Central memory CD8-positive, alpha-beta T cell (primary cell): ENCODE measurements at regions not wholly inside any gene's neighbourhood (a gene's known extent, or its start where the extent isn't known, plus 50 kb on each side); places are given as distances from the start of the nearest gene placed in this dataset.

Experiments
- ATAC-seq: fragments of 150-1000 bp; cut with Tn5 transposase; replicated peaks from 2 replicates; pipeline ENCODE4 v1.10.0; 2022; ENCODE audit warnings: mild to moderate bottlenecking, moderate FRiP score, moderate number of reproducible peaks; ENCODE audit not compliant: poor library complexity, severe bottlenecking; ENCODE audit errors: extremely low read depth
- DNase-seq, 2 donors: peaks; one replicate each; pipeline ENCODE4 v3.0.0; 2021; ENCODE audit warnings: low spot score in 2 of 2
- H3K27ac Mint-ChIP-seq: one replicate; pipeline ENCODE4 v1.8.0; 2022; ENCODE audit warnings: low read depth, mild to moderate bottlenecking, moderate library complexity, mixed read lengths
- H3K27me3 Mint-ChIP-seq: one replicate; pipeline ENCODE4 v1.8.0; 2022; ENCODE audit warnings: mixed read lengths
- H3K36me3 Mint-ChIP-seq: one replicate; pipeline ENCODE4 v1.8.0; 2022; ENCODE audit warnings: mild to moderate bottlenecking, moderate library complexity, mixed read lengths; ENCODE audit not compliant: insufficient read depth
- H3K4me1 Mint-ChIP-seq: one replicate; pipeline ENCODE4 v1.8.0; 2022; ENCODE audit warnings: mixed read lengths
- H3K4me3 Mint-ChIP-seq: one replicate; pipeline ENCODE4 v1.8.0; 2022; ENCODE audit warnings: mild to moderate bottlenecking, moderate library complexity, mixed read lengths
- H3K9me3 Mint-ChIP-seq: one replicate; pipeline ENCODE4 v1.8.0; 2022; ENCODE audit warnings: mixed read lengths

DNA sequence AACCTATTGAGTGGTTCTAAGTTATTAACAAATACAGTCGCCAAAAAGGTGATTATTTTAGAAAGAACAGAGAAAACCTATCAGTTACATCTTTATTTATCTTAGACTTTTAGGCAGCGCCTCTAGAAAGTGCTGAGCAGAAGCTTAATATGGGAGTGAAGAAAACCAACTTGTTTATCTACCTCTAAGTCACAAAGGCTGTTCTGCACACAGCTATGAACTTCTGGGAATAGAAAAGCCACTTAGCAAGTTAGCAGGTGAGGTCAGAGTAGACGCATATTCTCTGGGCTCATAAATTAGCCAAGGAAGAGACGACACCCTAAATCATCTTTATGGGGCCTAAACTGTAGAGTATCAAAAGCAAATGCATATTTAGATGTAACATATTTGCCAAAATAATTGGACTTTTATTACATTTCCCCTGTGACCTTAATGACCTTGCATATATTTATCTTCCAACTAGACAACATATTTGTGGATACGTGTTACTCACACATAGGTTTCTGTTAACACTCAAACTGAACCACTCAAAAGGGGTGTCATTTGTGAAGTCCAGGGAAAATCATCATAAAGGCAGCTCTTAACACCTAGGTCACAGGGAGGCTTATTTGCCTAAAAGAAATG lies 267.1 kb downstream of the ADGB start:
- DNase-seq: no peak
- no peak for ATAC-seq
- H3K27me3 Mint-ChIP-seq: peaks cover 25% of the 10 kb centered on the region
- H3K27ac Mint-ChIP-seq: no peak overlapping the region
- H3K9me3 Mint-ChIP-seq: no peaks in the 10 kb centered on the region
- no peaks in the 10 kb centered on the region for H3K4me1 Mint-ChIP-seq
- H3K4me3 Mint-ChIP-seq: no peak overlapping the region
- H3K36me3 Mint-ChIP-seq: peaks cover 2% of the 10 kb centered on the region

DNA sequence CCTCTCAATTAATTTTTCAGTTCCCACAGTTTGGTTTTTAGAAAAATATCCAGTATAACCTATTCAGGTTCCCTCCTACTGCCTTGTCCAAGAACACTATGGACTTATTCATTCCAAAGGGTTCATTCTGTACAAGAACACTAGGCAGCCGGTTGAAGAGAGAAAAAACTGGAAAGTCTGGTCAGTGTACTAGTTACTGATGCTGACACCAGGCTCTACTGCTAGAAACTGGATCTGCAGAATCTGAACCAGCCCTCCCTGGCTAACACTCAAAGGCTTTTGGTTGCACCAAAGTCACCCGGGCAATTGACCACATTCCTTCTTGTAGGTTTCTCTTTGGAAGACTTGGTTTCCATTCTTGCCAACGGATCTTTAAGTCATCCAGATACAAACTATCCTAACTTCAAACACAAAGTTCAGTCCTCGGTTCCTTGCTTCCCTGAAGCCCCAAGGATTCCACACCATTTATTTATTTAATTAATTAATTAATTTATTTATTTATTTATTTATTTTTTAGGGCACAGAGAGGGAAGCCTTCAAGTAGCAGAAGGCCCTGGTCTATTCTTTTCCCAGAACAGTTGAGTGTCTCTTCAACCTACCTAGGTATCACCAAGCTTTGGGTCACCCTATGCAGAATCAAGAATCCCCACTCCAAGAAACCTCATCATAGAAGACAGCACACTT lies 268.1 kb downstream of the ADGB start:
- no peak for ATAC-seq
- Mint-ChIP-seq H3K4me3 (no peak overlapping the region), H3K27ac (no peak overlapping the region), H3K9me3 (no peaks in the 10 kb centered on the region), H3K27me3 (peaks cover 27% of the 10 kb centered on the region), H3K36me3 (peaks cover 2% of the 10 kb centered on the region), H3K4me1 (no peaks in the 10 kb centered on the region)
- no peak for DNase-seq

DNA sequence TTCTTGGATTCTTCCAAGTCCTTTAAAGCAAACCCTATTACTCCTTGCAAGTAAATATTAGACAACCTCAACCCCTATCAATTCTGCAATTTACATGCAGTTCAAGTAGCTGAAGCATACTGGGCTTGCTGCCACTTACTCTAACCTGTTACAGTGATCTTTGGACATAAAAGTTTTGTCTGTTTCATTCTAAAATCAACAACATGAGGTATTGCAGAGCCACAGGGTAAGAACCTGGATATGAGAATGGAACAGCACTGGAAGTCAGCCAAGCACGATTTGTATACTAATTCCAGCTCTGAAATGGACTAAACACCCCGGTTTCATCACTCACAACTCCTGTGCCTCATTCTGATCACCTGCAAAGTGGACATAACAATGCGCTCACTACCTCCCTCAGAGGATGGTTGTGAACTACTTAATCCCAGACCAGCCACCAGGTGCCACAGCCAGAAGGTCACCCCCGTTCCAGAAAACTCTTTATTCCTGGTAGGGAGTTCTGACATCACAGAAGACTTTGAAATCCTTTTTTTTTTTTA lies 270.0 kb downstream of the ADGB start:
- Mint-ChIP-seq H3K4me1 (no peaks in the 10 kb centered on the region), H3K4me3 (no peak overlapping the region), H3K9me3 (no peaks in the 10 kb centered on the region), H3K27me3 (peaks cover 27% of the 10 kb centered on the region), H3K27ac (no peak overlapping the region), H3K36me3 (peaks cover 2% of the 10 kb centered on the region)
- ATAC-seq (no peak), DNase-seq (no peak)

DNA sequence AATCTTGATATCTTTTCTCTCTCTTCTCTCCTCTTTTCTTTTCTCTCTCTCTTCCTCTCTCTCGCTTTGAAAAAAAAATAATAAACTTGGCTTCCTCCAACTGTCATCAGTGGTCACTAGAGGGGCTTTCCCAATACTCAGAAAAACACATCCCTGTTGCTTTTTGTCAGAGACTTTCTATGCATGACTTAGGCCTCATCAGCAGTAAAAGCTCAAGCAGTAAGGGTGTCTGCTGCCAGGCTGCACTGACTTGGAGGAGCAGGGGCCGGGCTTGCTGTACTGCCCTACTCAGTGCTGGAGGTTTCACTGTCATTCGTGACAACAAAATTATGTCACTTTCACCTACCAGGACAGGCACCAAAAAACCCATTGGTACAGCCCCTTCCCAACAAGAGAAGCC lies 272.0 kb downstream of the ADGB start:
- Mint-ChIP-seq H3K27me3 (peaks cover 27% of the 10 kb centered on the region), H3K27ac (no peak overlapping the region), H3K4me1 (no peaks in the 10 kb centered on the region), H3K36me3 (peaks cover 2% of the 10 kb centered on the region), H3K4me3 (no peak overlapping the region), H3K9me3 (no peaks in the 10 kb centered on the region)
- DNase-seq (no peak), ATAC-seq (no peak)

DNA sequence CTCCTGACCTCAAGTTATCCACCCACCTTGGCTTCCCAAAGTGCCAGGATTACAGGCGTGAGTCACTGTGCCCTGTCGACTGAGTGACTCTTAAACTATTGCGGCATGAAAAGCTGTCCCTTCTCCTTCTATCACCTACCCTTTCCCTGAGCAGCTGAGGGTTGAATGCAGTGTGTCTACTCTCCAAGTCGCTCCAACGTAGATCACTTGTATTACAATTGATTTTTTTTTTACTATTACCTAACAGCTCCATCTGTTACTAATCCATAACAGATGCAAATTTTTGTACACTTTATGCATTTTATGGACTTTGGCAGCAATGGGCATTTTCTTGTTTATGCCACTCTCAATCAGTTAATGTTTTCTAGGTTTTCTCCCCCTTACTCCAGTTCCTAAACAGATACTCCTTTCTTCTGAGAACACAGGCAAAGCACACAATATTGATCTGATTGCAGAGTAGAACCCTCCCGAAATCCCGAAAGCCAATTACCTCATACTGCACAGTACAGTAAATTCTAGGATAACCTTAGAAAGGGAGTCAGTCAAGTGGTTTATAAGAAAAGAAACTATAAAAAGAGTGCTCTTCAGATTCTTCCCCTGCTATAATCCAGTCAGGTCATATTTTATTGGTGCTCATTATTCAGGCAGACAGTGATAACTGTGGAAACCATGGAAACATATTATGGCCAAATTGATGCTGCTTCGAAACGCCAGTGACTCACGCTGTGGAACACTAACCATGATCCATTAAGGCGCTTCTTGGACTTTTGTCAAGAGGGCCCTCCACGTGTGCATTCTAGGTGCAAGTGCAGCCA lies 273.0 kb downstream of the ADGB start:
- Mint-ChIP-seq H3K27me3 (peaks cover 37% of the 10 kb centered on the region), H3K9me3 (no peaks in the 10 kb centered on the region), H3K4me1 (no peaks in the 10 kb centered on the region), H3K36me3 (peaks cover 2% of the 10 kb centered on the region), H3K27ac (no peak overlapping the region), H3K4me3 (no peak overlapping the region)
- DNase-seq (no peak), ATAC-seq (no peak)

DNA sequence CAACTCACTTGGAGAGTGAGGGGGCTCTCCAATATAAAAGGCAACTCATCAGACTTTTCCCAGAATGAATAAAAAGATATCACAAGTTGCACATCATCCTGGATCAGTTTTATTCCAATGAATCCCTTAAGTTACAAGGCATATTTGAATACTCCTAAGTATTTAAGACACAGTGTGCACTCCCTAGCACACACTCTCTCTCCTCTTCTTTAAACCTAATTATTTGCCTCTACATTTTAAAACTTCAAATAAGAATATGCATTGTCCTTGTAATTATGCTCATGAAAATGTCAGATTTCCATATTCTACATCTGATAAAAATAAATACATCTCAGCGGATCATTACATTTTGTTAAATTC lies 273.6 kb downstream of the ADGB start:
- ATAC-seq (no peak), DNase-seq (no peak)
- H3K9me3 Mint-ChIP-seq: no peaks in the 10 kb centered on the region
- peaks cover 39% of the 10 kb centered on the region for H3K27me3 Mint-ChIP-seq
- no peak overlapping the region for H3K4me3 Mint-ChIP-seq
- no peaks in the 10 kb centered on the region for H3K4me1 Mint-ChIP-seq
- H3K36me3 Mint-ChIP-seq: peaks cover 2% of the 10 kb centered on the region
- no peak overlapping the region for H3K27ac Mint-ChIP-seq

DNA sequence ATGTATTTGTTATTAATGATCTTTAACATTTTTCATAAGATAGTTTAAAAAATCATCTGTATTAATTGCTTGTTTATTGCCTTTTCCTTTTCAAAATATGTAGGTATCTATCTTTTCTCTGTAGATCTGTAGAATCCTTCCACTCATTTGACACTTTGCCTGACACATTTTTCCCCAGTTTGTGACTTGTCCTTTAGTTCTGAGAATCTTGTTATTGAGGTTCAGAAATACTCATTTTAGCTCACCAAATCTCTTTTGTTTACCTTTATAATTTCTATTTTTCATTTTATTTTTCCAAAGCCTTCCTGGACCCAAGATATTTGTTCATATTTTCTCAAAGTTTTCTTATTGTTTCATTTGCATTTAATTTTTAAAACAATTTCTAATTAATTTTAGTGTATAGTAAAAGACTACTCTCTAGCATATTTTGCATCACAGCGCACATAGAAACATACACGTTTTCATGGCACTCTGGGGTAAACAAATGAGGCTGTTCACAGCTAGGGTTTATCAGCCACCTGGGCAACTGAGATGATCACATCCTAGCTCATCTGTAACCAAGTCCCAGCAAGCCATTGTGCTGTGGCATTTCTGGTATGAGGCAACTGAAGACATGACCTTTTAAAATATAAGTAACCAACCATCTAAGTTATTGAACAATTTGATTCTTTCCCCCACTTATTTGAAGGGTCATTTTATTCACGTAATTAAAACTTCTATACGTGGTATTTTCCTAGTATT lies 275.7 kb downstream of the ADGB start:
- Mint-ChIP-seq H3K27me3 (peaks cover 39% of the 10 kb centered on the region), H3K4me1 (no peaks in the 10 kb centered on the region), H3K9me3 (no peaks in the 10 kb centered on the region), H3K36me3 (peaks cover 2% of the 10 kb centered on the region), H3K27ac (no peak overlapping the region), H3K4me3 (no peak overlapping the region)
- no peak for ATAC-seq
- DNase-seq: no peak

DNA sequence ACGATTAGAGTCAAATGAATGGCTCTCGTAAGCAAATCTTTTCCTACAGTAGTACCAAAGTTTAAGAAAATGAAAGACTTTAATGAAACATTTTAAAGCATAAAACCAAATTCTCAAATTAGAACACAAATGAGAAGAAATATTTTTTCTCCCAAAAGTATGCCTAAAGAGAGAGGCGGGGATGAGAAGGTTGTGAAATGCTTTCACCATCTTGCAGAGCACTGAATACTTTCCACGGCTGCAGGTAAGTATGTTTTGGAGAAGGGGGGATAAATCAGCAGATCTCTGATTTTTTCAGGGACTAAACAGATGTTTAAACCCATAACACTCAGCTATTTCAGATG lies 277.1 kb downstream of the ADGB start:
- Mint-ChIP-seq H3K4me1 (no peaks in the 10 kb centered on the region), H3K27ac (no peak overlapping the region), H3K27me3 (peaks cover 28% of the 10 kb centered on the region), H3K9me3 (no peaks in the 10 kb centered on the region), H3K4me3 (no peak overlapping the region), H3K36me3 (no peaks in the 10 kb centered on the region)
- DNase-seq (no peak), ATAC-seq (no peak)

DNA sequence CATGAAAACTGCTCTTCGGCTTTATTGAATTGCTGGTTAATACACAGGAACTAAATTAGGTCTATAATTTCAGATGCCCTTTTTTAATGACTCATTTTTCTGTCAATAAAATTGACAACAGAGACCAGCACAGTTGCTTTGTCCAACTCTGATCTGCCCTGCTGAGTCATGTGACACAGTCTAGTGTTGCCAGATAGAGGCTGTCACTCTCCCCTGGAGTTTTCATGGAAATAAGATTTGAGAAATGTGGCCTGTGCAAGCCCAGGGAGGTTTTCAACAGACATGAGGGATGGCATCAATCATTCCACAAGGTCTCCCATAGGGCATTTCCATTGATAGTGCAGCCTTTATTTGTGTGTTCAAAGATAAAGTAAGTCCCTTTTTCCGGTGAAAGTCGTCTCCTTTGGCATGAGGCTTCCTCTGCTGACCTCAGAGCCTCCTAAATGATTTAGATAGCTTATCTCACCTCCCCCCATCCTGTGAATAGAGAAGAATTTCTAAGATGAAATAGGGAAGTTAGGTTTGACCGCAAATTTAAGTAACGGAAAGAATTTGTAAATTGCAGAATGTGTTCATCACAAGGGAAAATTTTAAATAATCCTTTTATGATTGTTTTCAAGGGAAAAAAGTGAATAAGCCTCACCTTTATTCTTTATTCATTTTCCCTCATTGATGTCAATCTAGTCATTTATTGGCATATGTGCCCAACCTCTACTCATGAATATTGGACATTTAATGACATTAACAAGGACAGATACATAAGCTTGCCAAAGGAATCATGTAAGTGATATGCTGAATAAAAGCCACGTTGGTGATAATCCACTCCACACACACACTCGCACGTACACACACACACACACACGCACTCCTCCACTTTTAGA lies 277.7 kb downstream of the ADGB start:
- Mint-ChIP-seq H3K27ac (no peak overlapping the region), H3K4me1 (no peaks in the 10 kb centered on the region), H3K4me3 (no peak overlapping the region), H3K9me3 (no peaks in the 10 kb centered on the region), H3K27me3 (peaks cover 26% of the 10 kb centered on the region), H3K36me3 (no peaks in the 10 kb centered on the region)
- DNase-seq: no peak
- no peak for ATAC-seq

DNA sequence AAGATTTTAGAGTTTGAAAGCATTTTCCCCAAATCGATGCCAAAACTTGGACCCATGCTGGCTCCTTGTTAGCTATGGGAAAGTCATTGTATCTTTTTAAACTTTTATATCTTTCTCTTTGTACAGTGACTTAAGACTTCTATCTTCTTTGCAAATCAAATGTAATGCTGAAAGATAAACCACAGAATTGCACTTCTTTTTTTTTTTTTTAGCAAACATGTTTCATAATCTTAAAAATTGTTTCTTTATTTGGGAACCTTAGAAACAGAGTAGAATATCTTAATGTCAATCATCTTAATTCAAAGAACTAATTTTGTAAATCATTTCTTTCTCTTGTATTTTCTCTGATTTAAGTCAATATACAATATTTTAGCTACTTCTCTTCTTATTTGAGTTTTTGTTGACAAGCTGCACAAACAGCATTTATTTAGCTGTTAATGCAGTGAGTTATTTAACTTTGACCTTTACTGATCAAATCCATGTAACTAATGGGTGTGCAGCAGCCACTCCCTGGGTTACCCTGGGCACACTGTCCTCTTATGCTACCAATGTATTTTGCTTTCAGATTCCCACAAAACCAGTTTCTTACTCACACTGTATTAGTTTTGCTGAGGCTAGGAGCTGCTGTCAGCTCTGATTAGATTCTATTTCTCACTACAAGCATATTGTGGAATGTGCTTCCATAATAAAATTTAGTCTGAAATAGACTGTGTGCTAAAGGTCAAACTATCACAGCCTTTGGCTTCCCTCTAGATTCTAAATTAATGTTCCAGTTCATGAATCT lies 279.6 kb downstream of the ADGB start:
- H3K4me3 Mint-ChIP-seq: no peak overlapping the region
- DNase-seq (no peak), ATAC-seq (no peak)
- H3K4me1 Mint-ChIP-seq: no peaks in the 10 kb centered on the region
- no peak overlapping the region for H3K27ac Mint-ChIP-seq
- peaks cover 26% of the 10 kb centered on the region for H3K27me3 Mint-ChIP-seq
- H3K36me3 Mint-ChIP-seq: no peaks in the 10 kb centered on the region
- H3K9me3 Mint-ChIP-seq: no peaks in the 10 kb centered on the region

DNA sequence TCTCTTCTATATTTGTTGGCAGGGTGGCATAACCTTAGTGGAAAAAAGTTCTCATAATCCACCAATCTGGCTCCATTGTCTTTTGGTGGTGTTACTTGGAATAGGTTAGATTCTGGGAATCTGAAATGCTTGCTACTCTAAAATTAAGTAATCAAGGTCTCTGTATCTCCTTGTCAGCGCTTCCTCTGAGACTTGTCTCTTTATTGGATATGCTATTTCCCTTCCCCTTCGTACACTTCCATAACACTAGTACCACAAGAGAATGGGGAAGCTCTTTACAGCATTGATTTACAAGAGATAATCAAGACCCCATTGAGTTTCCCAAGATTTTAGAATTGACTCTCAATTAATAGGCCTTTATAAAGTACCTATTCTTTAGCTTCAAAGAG lies 280.2 kb downstream of the ADGB start:
- H3K36me3 Mint-ChIP-seq: no peaks in the 10 kb centered on the region
- H3K9me3 Mint-ChIP-seq: no peaks in the 10 kb centered on the region
- peaks cover 26% of the 10 kb centered on the region for H3K27me3 Mint-ChIP-seq
- ATAC-seq (no peak), DNase-seq (no peak)
- no peak overlapping the region for H3K4me3 Mint-ChIP-seq
- H3K4me1 Mint-ChIP-seq: no peaks in the 10 kb centered on the region
- no peak overlapping the region for H3K27ac Mint-ChIP-seq
